NCI-H146 (cell line): ENCODE measurements at regions not wholly inside any gene's neighbourhood (a gene's known extent, or its start where the extent isn't known, plus 50 kb on each side); places are given as distances from the start of the nearest gene placed in this dataset.

Source experiments
- DNase-seq: peaks from one replicate; lab custom pipeline; 2025; lab: John Stamatoyannopoulos, UW

- DNase-seq, result no peak
Measured at GRCh38 chr10:43869669-43870322, 221.1 kb upstream of the ZNF32 start.

GRCh38 chr10:43868952-43869351 lies 220.3 kb upstream of the ZNF32 start:
- no peak for DNase-seq

- no peak for DNase-seq
Measured at GRCh38 chr10:43867667-43868565, 219.2 kb upstream of the ZNF32 start.

- no peak for DNase-seq
Measured at GRCh38 chr10:43867113-43867512, 218.4 kb upstream of the ZNF32 start.

- no peak for DNase-seq
Measured at GRCh38 chr10:43866712-43867111, 218.0 kb upstream of the ZNF32 start.

- no peak for DNase-seq
Measured at GRCh38 chr10:43865265-43866135, 216.8 kb upstream of the ZNF32 start.

- no peak for DNase-seq
Measured at GRCh38 chr10:43864656-43865055, 216.0 kb upstream of the ZNF32 start.

GRCh38 chr10:43863859-43864591 lies 215.3 kb upstream of the ZNF32 start:
- no peak for DNase-seq

- no peak for DNase-seq
Measured at GRCh38 chr10:43863270-43863669, 214.6 kb upstream of the ZNF32 start.

- DNase-seq, result no peak
Measured at GRCh38 chr10:43862756-43863155, 214.1 kb upstream of the ZNF32 start.

- no peak for DNase-seq
Measured at GRCh38 chr10:43861966-43862751, 213.5 kb upstream of the ZNF32 start.

- no peak for DNase-seq
Measured at GRCh38 chr10:43859016-43859525, 210.4 kb upstream of the ZNF32 start.

GRCh38 chr10:43857931-43858315 lies 209.2 kb upstream of the ZNF32 start:
- no peak for DNase-seq

GRCh38 chr10:43857206-43857930 lies 208.7 kb upstream of the ZNF32 start:
- no peak for DNase-seq

GRCh38 chr10:43856299-43856698 lies 207.6 kb upstream of the ZNF32 start:
- no peak for DNase-seq

GRCh38 chr10:43855667-43856210 lies 207.1 kb upstream of the ZNF32 start:
- no peak for DNase-seq

- no peak for DNase-seq
Measured at GRCh38 chr10:43854007-43854406, 205.3 kb upstream of the ZNF32 start.

- no peak for DNase-seq
Measured at GRCh38 chr10:43853369-43853768, 204.7 kb upstream of the ZNF32 start.

GRCh38 chr10:43852644-43853214 lies 204.0 kb upstream of the ZNF32 start:
- DNase-seq, result no peak
